Activated naive CD4-positive, alpha-beta T cell treated with anti-CD3 and anti-CD28 coated beads for 36 hours (primary cell): ENCODE measurements at regions not wholly inside any gene's neighbourhood (a gene's known extent, or its start where the extent isn't known, plus 50 kb on each side); places are given as distances from the start of the nearest gene placed in this dataset.

ENCODE experiments used
- CTCF ChIA-PET: fragments of 350-600 bp; sonication (Branson Sonifier 250); formaldehyde crosslinking; loops from one replicate; lab custom pipeline; 2021; ENCODE audit warnings: antibody characterized with exemption; lab: Charles Lee
- DNase-seq: peaks from one replicate; pipeline ENCODE4 v3.0.0-alpha.2; 2020
- H3K27ac Mint-ChIP-seq: one replicate; pipeline ENCODE4 v1.8.0; 2021; ENCODE audit warnings: mild to moderate bottlenecking, mixed read lengths
- H3K27me3 Mint-ChIP-seq: one replicate; pipeline ENCODE4 v1.8.0; 2021; ENCODE audit warnings: low read depth, mixed read lengths
- H3K36me3 Mint-ChIP-seq: one replicate; pipeline ENCODE4 v1.8.0; 2021; ENCODE audit warnings: low read depth, mixed read lengths
- H3K4me1 Mint-ChIP-seq: one replicate; pipeline ENCODE4 v1.8.0; 2021; ENCODE audit warnings: low read depth, mixed read lengths
- H3K4me3 Mint-ChIP-seq: one replicate; pipeline ENCODE4 v1.8.0; 2021; ENCODE audit warnings: mild to moderate bottlenecking, moderate library complexity, mixed read lengths
- H3K9me3 Mint-ChIP-seq: one replicate; pipeline ENCODE4 v1.8.0; 2021; ENCODE audit warnings: mixed read lengths
- intact Hi-C: fragments of 100-400 bp; cut with micrococcal nuclease; formaldehyde crosslinking; loops from one replicate; pipeline ENCODE4 v1.15.1; 2023

DNA sequence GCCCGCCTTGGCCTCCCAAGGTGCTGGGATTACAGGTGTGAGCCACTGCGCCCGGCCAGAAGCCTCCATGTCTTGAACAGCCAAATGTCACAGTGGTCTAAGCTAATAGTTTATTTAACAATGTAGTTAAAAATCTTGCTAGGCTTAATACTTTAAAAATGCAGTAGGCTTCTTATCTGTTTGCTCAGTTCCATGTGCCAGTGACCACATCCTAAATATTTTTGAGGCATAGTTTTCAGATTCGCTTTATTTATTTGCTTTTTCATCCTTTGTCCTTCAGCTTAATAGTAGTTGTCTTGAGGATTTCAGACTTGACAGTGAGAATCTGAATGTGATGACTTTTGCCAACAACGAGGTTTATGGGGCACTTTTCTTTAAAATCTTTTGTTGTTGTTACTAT, 59.9 kb upstream of the PRRX1 start:
- no peak overlapping the region for H3K27ac Mint-ChIP-seq
- intact Hi-C loops, result no loop called here
- CTCF ChIA-PET, result interaction anchor here (0.6 kb wide), 1 partner anchor 21 kb away, joined by 5 read pairs; no protein-coding TSS in a partner anchor

DNA sequence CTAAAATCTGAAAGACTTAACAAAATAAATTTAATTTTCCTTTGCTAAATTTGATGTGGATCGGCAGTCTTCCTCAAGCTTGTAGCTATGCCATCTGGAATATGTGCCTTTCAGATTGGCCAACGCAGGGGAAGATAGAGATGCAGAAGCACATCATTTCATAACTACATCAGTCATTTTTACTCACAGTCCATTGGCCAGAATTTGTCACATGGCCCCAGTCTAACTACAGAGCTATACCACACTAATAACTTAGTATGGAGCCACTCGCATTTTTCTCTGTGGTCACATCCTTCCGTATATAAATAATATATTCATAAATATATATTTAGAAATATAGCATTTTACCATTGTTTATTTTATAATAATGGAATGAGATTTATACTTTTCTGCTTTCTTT, 59.0 kb upstream of the PRRX1 start:
- DNase-seq, result no peak
- Mint-ChIP-seq H3K36me3 (peaks cover 6% of the 10 kb centered on the region), H3K4me1 (no peaks in the 10 kb centered on the region), H3K27ac (no peak overlapping the region), H3K27me3 (peaks cover 17% of the 10 kb centered on the region), H3K9me3 (peaks cover 17% of the 10 kb centered on the region), H3K4me3 (no peak overlapping the region)
- CTCF ChIA-PET, result no interaction called here
- intact Hi-C loops, result no loop called here

More for the DNA sequence above, 59.9 kb upstream of the PRRX1 start:
- peaks cover 13% of the 10 kb centered on the region for H3K27me3 Mint-ChIP-seq
- no peak for DNase-seq
- no peaks in the 10 kb centered on the region for H3K4me1 Mint-ChIP-seq
- peaks cover 17% of the 10 kb centered on the region for H3K9me3 Mint-ChIP-seq
- H3K36me3 Mint-ChIP-seq, result peaks cover 6% of the 10 kb centered on the region
- H3K4me3 Mint-ChIP-seq, result no peak overlapping the region
